ENCODE measurements at regions not wholly inside any gene's neighbourhood (a gene's known extent, or its start where the extent isn't known, plus 50 kb on each side); places are given as distances from the start of the nearest gene placed in this dataset.

DNA sequence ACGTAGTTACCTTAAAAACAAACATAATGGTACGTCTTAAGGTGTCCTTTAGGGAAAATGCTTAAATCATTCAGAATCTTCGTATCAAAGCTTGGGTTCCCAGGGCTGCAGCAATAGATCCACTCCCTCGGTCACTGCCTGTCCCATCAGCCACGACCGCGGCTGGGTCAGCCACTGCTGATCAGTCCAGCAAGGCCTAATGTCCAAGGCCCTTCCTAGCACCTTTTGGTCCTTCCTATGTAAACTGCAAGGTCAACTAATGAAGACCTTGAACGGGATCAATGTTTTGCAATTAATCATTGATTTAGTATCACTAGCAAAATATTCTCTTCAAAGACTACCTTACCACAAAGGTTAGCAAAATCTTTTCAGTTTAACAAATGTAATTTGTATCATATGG lies 122.2 kb upstream of the IGF1R start:
- TF ChIP-seq, protein P1, sequence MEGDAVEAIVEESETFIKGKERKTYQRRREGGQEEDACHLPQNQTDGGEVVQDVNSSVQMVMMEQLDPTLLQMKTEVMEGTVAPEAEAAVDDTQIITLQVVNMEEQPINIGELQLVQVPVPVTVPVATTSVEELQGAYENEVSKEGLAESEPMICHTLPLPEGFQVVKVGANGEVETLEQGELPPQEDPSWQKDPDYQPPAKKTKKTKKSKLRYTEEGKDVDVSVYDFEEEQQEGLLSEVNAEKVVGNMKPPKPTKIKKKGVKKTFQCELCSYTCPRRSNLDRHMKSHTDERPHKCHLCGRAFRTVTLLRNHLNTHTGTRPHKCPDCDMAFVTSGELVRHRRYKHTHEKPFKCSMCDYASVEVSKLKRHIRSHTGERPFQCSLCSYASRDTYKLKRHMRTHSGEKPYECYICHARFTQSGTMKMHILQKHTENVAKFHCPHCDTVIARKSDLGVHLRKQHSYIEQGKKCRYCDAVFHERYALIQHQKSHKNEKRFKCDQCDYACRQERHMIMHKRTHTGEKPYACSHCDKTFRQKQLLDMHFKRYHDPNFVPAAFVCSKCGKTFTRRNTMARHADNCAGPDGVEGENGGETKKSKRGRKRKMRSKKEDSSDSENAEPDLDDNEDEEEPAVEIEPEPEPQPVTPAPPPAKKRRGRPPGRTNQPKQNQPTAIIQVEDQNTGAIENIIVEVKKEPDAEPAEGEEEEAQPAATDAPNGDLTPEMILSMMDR (IDR thresholded peaks at IDR 0.05): no peak
- TF ChIP-seq POLR2A (IDR thresholded peaks at IDR 0.05): no peak
